ENCODE measurements at regions not wholly inside any gene's neighbourhood (a gene's known extent, or its start where the extent isn't known, plus 50 kb on each side); places are given as distances from the start of the nearest gene placed in this dataset.

GRCh38 chr4:164012396-164013027 is 518.0 kb downstream of the TMA16 start:
- no peak for DNase-seq (ENCODE audit: low read depth)
- peak; percentile 54 for TF ChIP-seq CTCF (IDR thresholded peaks at IDR 0.05; ENCODE audit: low read depth, low read length, missing control alignments)
- H3K4me3 ChIP-seq (ENCODE audit: low read depth, low read length), result no peak overlapping the region

- H3K4me3 ChIP-seq (ENCODE audit: low read depth, low read length), result no peak overlapping the region
- DNase-seq (ENCODE audit: low read depth), result no peak
- no peak for TF ChIP-seq CTCF (IDR thresholded peaks at IDR 0.05; ENCODE audit: low read depth, low read length, missing control alignments)
Observed at GRCh38 chr4:164021947-164022346, 527.5 kb downstream of the TMA16 start.

- TF ChIP-seq CTCF (IDR thresholded peaks at IDR 0.05; ENCODE audit: low read depth, low read length, missing control alignments), result peak; percentile 28
- no peak for DNase-seq (ENCODE audit: low read depth)
- no peak overlapping the region for H3K4me3 ChIP-seq (ENCODE audit: low read depth, low read length)
Observed at GRCh38 chr4:164023214-164023613, 528.7 kb downstream of the TMA16 start.

GRCh38 chr4:164027805-164028204 is 533.3 kb downstream of the TMA16 start:
- no peak for TF ChIP-seq CTCF (IDR thresholded peaks at IDR 0.05; ENCODE audit: low read depth, low read length, missing control alignments)
- H3K4me3 ChIP-seq (ENCODE audit: low read depth, low read length), result no peak overlapping the region
- DNase-seq (ENCODE audit: low read depth), result no peak

- no peak for TF ChIP-seq CTCF (IDR thresholded peaks at IDR 0.05; ENCODE audit: low read depth, low read length, missing control alignments)
- no peak overlapping the region for H3K4me3 ChIP-seq (ENCODE audit: low read depth, low read length)
- DNase-seq (ENCODE audit: low read depth), result no peak
Observed at GRCh38 chr4:164039482-164039881, 545.0 kb downstream of the TMA16 start.

GRCh38 chr4:164056426-164057142 is 562.1 kb downstream of the TMA16 start:
- DNase-seq (ENCODE audit: low read depth), result no peak
- TF ChIP-seq CTCF (IDR thresholded peaks at IDR 0.05; ENCODE audit: low read depth, low read length, missing control alignments), result no peak
- H3K4me3 ChIP-seq (ENCODE audit: low read depth, low read length), result no peak overlapping the region
